Muscle of leg (tissue), 3 donors: ENCODE measurements at regions not wholly inside any gene's neighbourhood (a gene's known extent, or its start where the extent isn't known, plus 50 kb on each side); places are given as distances from the start of the nearest gene placed in this dataset.

ENCODE experiments used
- DNase-seq: peaks from one replicate; pipeline ENCODE4 v3.0.0; 2013
- H3K27ac ChIP-seq: one replicate; pipeline ENCODE4 v1.5.1; 2013; ENCODE audit warnings: mild to moderate bottlenecking, low read length, control low read depth
- H3K27me3 ChIP-seq: one replicate; pipeline ENCODE4 v1.6.1; 2013; ENCODE audit warnings: low read length; ENCODE audit not compliant: control insufficient read depth, insufficient read depth
- H3K36me3 ChIP-seq: one replicate; pipeline ENCODE4 v1.6.1; 2013; ENCODE audit warnings: low read length; ENCODE audit not compliant: control insufficient read depth, insufficient read depth
- H3K4me1 ChIP-seq: one replicate; pipeline ENCODE4 v1.6.1; 2013; ENCODE audit warnings: low read length; ENCODE audit not compliant: control insufficient read depth, insufficient read depth
- H3K4me3 ChIP-seq: one replicate; pipeline ENCODE4 v1.5.1; 2013; ENCODE audit warnings: low read length, control low read depth
- H3K9me3 ChIP-seq: replicated peaks from 2 replicates; pipeline ENCODE4 v1.6.1; 2013; ENCODE audit warnings: low read depth, low read length; ENCODE audit not compliant: control insufficient read depth
- WGBS: methylation state at CpG from one replicate; pipeline ENCODE4 v1.1.5; 2013; ENCODE audit warnings: missing lambda C conversion rate; ENCODE audit not compliant: insufficient coverage; 5-methylcytosine and 5-hydroxymethylcytosine counted together

DNA sequence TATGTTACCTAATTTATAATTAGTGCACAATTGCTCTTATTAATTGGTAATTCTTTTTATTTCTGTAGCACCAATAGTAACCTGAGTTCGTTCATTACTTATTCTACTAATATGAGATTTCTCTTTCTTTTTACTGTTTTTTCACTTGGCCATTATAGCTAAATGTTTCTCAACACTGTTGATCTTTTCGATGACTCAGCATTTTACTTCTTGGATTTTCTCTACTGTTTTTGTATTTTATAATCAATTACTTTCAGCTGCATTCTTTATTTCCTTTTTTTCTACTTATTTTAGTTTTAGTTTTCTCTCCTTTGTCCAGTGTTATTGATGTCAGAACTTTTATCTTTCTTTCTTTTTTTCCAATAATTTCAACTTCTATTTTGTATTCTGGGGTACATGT lies 589.4 kb upstream of the SOX11 start:
- Histone ChIP-seq H3K36me3 (no peaks in the 10 kb centered on the region), H3K4me1 (no peaks in the 10 kb centered on the region), H3K4me3 (no peak overlapping the region), H3K9me3 (peaks cover 5% of the 10 kb centered on the region), H3K27ac (no peak overlapping the region), H3K27me3 (no peaks in the 10 kb centered on the region)
- DNase-seq, result no peak
- no CpG with 5 or more reads among the region's 2 CpGs for WGBS

DNA sequence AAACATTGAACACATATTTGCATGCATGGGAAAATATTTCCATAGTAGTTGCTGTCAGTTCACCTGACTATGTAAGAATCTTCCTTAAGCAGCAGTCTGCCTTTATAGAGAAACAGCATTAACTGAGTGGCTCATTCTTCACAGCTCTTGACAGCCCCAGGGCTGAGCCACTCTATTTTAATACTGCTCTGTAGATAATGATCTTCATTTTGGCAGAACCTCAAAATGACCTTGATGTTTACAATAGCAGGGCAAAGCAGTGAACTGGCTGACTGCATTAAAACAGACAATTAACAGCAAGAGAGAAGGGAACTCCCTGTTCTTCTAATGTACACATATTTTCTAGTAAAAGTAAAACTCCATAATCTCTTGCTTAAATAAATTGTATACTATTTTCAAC lies 580.6 kb upstream of the SOX11 start:
- peaks cover 12% of the 10 kb centered on the region for H3K9me3 ChIP-seq
- DNase-seq, result no peak
- no peak overlapping the region for H3K27ac ChIP-seq
- H3K4me3 ChIP-seq, result no peak overlapping the region
- H3K27me3 ChIP-seq, result no peaks in the 10 kb centered on the region
- no peaks in the 10 kb centered on the region for H3K4me1 ChIP-seq
- H3K36me3 ChIP-seq, result no peaks in the 10 kb centered on the region

DNA sequence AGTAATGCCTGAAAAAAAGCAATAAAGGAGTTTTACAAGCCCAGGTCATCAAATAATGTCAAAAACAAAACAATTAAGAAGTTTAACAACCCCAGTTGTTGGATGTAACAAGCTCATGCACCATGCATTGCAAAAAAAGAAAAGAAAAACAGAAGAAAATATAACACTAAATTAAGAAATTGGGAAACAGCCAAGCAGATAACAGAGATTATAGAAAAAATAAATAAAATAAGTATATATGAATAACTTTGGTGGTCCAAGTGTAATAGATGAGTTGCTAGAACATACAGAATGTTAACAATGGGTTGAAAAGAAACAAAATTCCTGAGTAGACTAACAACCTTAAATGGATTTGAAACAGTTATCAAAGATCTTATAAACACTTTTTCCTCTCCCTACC lies 573.1 kb upstream of the SOX11 start:
- Histone ChIP-seq H3K9me3 (peaks cover under 1% of the 10 kb centered on the region), H3K4me3 (no peak overlapping the region), H3K27ac (no peak overlapping the region), H3K36me3 (no peaks in the 10 kb centered on the region), H3K27me3 (no peaks in the 10 kb centered on the region), H3K4me1 (no peaks in the 10 kb centered on the region)
- no peak for DNase-seq

DNA sequence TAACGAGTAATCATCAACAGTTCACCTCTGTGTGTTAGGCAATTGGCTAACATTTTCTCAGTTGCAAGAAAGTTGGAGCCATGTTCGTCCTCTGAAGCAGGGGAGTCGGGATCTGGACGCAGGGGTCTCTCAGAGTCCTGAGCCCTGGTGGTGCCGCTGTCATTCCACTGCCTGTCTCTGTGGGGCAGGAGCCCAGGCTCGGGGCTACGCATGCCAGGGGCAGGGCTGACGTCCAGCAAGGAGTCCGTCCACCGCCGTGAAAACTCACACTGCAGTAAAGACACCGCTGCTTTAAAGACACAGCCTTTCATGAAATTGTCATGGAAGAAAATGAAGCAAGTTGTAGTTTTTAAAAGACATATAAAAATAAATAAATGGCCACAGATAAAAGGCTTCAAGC lies 571.1 kb upstream of the SOX11 start:
- DNase-seq, result no peak
- WGBS, result 49% methylated on average over 7 of the region's 12 CpGs
- Histone ChIP-seq H3K27me3 (no peaks in the 10 kb centered on the region), H3K4me3 (no peak overlapping the region), H3K36me3 (no peaks in the 10 kb centered on the region), H3K27ac (no peak overlapping the region), H3K4me1 (no peaks in the 10 kb centered on the region), H3K9me3 (no peaks in the 10 kb centered on the region)

DNA sequence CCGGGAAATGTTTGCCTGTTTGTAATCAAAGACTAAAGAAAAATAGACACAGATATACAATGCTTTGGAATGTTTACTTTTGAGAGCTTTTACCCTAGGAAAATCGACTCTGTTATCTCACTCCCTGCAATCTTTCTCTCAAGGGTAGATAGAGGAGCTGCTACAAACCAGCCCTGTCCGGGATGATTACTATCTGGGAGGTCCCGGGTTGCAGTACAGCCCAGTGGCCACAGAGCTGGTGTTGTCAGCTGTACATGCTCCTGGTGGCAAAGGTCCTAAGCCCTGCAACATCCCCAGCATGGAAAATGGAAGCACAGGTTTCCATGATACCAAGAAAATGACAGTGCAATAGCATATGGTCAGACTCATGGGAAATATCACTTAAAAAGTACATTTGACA lies 570.5 kb upstream of the SOX11 start:
- no peaks in the 10 kb centered on the region for H3K27me3 ChIP-seq
- no peaks in the 10 kb centered on the region for H3K9me3 ChIP-seq
- H3K4me3 ChIP-seq, result no peak overlapping the region
- H3K27ac ChIP-seq, result no peak overlapping the region
- 19% methylated on average over 2 of the region's 4 CpGs for WGBS
- DNase-seq, result no peak
- no peaks in the 10 kb centered on the region for H3K4me1 ChIP-seq
- no peaks in the 10 kb centered on the region for H3K36me3 ChIP-seq

DNA sequence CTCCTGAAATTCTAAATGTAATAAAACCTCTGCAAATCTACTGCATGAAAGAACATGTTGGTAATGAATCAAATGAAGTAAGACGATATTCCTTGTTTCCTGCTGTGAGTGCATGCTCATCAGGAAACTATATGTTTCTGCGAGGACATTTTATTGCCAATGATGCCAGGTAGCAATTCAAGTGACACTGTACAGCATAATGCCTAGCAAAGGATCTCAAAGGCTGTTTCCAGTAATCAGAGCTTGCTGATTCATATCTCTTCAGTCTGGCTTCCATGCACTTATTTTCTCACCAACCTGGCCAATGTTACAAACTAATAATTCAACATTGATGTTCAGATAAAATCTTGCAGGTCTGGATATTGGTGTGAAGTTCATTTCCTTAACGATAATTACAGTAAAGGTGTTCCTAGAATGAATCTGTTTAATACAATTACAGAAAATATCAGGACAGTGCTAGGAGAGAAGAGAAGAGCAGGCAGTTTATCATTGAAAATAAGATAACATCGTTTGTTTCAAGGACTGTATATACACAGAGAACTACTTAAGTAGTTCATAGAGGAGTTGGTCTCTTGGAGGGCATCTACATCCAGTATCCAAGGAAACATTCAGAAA lies 568.5 kb upstream of the SOX11 start:
- 19% methylated on average over 2 of the region's 4 CpGs for WGBS

DNA sequence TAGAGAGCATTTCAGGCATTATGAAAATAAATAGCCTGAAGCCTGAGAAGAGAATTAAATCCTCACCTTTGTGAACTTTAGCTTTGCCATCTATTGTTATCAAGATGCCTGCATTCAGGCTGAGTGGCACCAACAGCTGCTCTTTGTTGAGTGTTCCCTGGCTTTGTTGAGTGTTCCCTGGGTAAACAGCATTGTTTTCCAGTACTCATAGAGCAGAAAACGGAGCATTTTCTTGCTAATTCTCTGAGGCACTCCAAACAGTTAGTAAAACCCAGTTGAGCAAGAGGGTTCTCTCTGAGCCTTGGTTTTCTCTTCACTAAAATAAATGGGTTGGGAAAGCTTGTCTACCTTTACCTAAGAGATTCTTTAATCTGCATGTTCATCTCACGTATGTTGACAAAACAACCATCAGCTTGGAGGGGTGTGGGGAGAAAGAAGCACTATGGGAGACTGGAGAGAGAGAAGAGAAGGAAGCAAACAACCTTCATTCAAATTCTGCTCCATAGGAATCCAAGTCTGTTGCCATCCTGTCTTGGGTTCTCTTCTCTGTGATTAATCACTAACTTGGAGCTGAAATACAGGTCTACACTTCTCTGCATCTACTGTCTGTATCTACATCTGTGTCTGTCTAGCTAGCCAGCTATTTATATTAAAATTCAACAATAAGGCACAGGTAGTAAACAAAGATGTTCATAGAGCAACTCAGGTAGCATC lies 567.0 kb upstream of the SOX11 start:
- Histone ChIP-seq H3K27ac (no peak overlapping the region), H3K27me3 (no peaks in the 10 kb centered on the region), H3K4me1 (no peaks in the 10 kb centered on the region), H3K4me3 (no peak overlapping the region), H3K9me3 (no peaks in the 10 kb centered on the region), H3K36me3 (no peaks in the 10 kb centered on the region)
- WGBS, result no CpG with 5 or more reads among the region's 2 CpGs
- DNase-seq, result peak; percentile 4

More for the DNA sequence above, 568.5 kb upstream of the SOX11 start:
- Histone ChIP-seq H3K27me3 (no peaks in the 10 kb centered on the region), H3K27ac (no peak overlapping the region), H3K9me3 (no peaks in the 10 kb centered on the region), H3K36me3 (no peaks in the 10 kb centered on the region), H3K4me3 (no peak overlapping the region), H3K4me1 (no peaks in the 10 kb centered on the region)
- no peak for DNase-seq

DNA sequence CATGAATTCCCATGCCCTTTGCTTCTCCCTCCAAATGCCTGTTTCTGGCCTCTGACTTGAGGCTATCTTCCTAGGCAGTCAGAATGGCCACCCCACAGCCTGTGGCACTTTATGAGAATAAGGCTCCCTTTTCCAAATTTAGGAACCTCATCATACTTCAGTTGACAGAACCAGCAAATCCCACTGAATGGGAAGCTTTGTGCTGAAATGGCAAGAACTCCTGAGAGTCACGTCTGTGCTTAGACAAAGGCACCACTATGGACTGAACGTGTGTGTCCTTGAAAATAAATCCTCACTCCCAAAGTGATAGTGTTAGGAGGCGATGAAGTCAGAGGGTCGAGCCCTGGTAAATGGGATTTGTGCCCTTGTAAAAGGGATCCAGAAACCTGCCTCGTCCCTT lies 559.9 kb upstream of the SOX11 start:
- no peak overlapping the region for H3K4me3 ChIP-seq

DNA sequence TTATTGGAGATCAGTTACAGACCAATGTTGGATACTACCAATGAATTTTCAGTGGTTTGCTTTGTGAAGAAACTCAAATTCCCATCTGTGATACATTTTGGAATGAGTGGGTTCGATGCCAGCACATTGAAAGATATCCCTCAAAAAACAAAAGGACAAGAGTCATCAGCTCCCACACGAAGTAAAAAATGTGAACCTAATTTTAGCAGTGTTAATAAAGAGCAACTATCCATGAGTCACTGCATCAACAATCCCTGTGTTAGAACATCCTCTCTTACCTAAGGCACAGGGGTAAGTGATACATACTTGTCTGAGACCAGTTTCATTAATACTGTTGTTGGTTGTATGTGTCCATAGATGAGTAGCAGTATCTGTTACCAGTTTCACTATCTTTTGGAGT lies 551.8 kb upstream of the SOX11 start:
- Histone ChIP-seq H3K27me3 (no peaks in the 10 kb centered on the region), H3K36me3 (no peaks in the 10 kb centered on the region), H3K9me3 (no peaks in the 10 kb centered on the region), H3K27ac (no peak overlapping the region), H3K4me3 (no peak overlapping the region), H3K4me1 (no peaks in the 10 kb centered on the region)
- DNase-seq, result no peak
- WGBS, result no CpG with 5 or more reads among the region's 2 CpGs

More for the DNA sequence above, 559.9 kb upstream of the SOX11 start:
- no peaks in the 10 kb centered on the region for H3K36me3 ChIP-seq
- no peaks in the 10 kb centered on the region for H3K27me3 ChIP-seq
- H3K9me3 ChIP-seq, result no peaks in the 10 kb centered on the region
- no peak for DNase-seq
- H3K27ac ChIP-seq, result no peak overlapping the region
- 95% methylated on average over 4 of the region's 5 CpGs for WGBS
- H3K4me1 ChIP-seq, result no peaks in the 10 kb centered on the region

DNA sequence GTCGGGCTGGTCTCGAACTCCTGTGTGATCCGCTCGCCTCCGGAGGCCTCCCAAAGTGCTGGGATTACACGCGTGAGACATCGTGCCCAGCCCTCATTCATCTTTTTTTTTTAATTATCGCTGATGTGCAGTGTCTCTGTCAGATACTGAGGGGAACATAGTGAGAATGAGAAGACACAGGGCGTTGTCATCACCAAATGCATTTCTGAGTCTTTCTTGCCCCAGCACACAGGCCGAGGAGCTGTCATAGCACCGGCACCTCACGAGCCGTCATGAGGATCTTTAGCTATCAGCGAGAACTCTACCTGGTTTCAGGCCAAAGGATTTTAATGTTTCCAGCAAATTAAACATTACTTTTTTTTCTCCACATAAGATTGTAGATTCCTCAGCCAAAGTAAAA lies 548.0 kb upstream of the SOX11 start:
- no peak for DNase-seq
- Histone ChIP-seq H3K4me1 (no peaks in the 10 kb centered on the region), H3K27me3 (no peaks in the 10 kb centered on the region), H3K36me3 (no peaks in the 10 kb centered on the region), H3K4me3 (no peak overlapping the region), H3K27ac (no peak overlapping the region), H3K9me3 (no peaks in the 10 kb centered on the region)
- WGBS, result 89% methylated on average over 14 of the region's 15 CpGs

DNA sequence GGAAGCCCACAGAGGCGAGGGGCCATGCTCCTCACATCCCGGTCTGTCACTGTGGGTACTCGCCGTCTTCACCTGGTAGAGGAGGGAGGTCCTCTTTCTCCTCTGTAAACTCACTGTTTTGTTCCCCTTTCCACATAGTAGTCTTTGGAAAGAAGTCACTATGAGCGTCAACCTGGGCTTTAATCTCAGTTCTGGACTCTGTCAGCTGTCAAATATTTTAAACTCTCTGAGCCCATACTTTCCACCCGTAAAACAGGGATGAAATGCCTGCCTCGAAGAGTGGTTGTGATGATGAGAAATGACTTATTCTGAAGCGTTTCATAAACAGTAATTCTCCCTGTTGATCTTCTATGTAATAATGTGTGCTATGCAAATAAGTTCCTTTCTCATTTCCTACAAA lies 547.1 kb upstream of the SOX11 start:
- DNase-seq, result no peak
- Histone ChIP-seq H3K27ac (no peak overlapping the region), H3K9me3 (no peaks in the 10 kb centered on the region), H3K4me3 (no peak overlapping the region), H3K36me3 (no peaks in the 10 kb centered on the region), H3K27me3 (no peaks in the 10 kb centered on the region), H3K4me1 (no peaks in the 10 kb centered on the region)
- no CpG with 5 or more reads among the region's 8 CpGs for WGBS
